Liver (tissue), 8 donors: ENCODE measurements at regions not wholly inside any gene's neighbourhood (a gene's known extent, or its start where the extent isn't known, plus 50 kb on each side); places are given as distances from the start of the nearest gene placed in this dataset.

ENCODE experiments used
- DNase-seq: peaks from one replicate; pipeline ENCODE4 v3.0.0-alpha.2; 2017; ENCODE audit warnings: low spot score
- H3K27ac ChIP-seq, 2 donors: one replicate each; pipeline ENCODE4 v1.7.0; 2013; ENCODE audit warnings: inconsistent platforms in 2 of 2, low read length in 2 of 2, control low read depth in 1 of 2, low read depth in 1 of 2, mild to moderate bottlenecking in 1 of 2
- H3K27me3 ChIP-seq, 4 donors: one replicate each; pipeline versions ENCODE4 v1.6.1 to v1.7.0; 2013; ENCODE audit warnings: low read length in 3 of 4, inconsistent platforms in 1 of 4, mild to moderate bottlenecking in 1 of 4, moderate library complexity in 1 of 4; ENCODE audit not compliant: control insufficient read depth in 4 of 4, insufficient read depth in 4 of 4
- H3K36me3 ChIP-seq, 4 donors: one replicate each; pipeline versions ENCODE4 v1.6.1 to v1.7.0; 2013; ENCODE audit warnings: low read length in 3 of 4, mild to moderate bottlenecking in 3 of 4, low read depth in 1 of 4, moderate library complexity in 1 of 4; ENCODE audit not compliant: control insufficient read depth in 4 of 4, insufficient read depth in 3 of 4
- H3K4me1 ChIP-seq, 4 donors: one replicate each; pipeline versions ENCODE4 v1.6.1 to v1.7.0; 2013; ENCODE audit warnings: low read length in 3 of 4, mild to moderate bottlenecking in 3 of 4, moderate library complexity in 1 of 4; ENCODE audit not compliant: control insufficient read depth in 4 of 4, insufficient read depth in 4 of 4
- H3K4me3 ChIP-seq, 3 donors: one replicate each; pipeline versions ENCODE4 v1.6.1 to v1.7.0; 2013; ENCODE audit warnings: low read length in 3 of 3, control low read depth in 1 of 3, low read depth in 1 of 3, mild to moderate bottlenecking in 1 of 3
- H3K9ac ChIP-seq, 2 donors: one replicate each; pipeline ENCODE4 v1.7.0; 2013; ENCODE audit warnings: low read length in 2 of 2, mild to moderate bottlenecking in 2 of 2, moderate library complexity in 2 of 2, control low read depth in 1 of 2, low read depth in 1 of 2
- H3K9me3 ChIP-seq, 4 donors: one replicate each; pipeline versions ENCODE4 v1.6.1 to v1.7.0; 2013; ENCODE audit warnings: low read length in 3 of 4; ENCODE audit not compliant: control insufficient read depth in 4 of 4
- EGR1 ChIP-seq, 2 donors: IDR thresholded peaks; 2 replicates each; pipeline ENCODE4 v1.6.1; 2016 to 2018; ENCODE audit warnings: antibody characterized with exemption in 2 of 2, low read depth in 2 of 2
- FOXA2 ChIP-seq: IDR thresholded peaks from 2 replicates; pipeline ENCODE4 v1.6.1; 2016; ENCODE audit warnings: antibody characterized with exemption
- GABPA ChIP-seq, 2 donors: IDR thresholded peaks in 1 of 2; conservative IDR thresholded peaks in 1 of 2; 2 replicates each; pipeline ENCODE4 v1.6.1; 2016; ENCODE audit warnings: antibody characterized with exemption in 2 of 2, mild to moderate bottlenecking in 1 of 2, moderate library complexity in 1 of 2
- HNF4A ChIP-seq, 2 donors: conservative IDR thresholded peaks; 2 replicates each; pipeline ENCODE4 v1.6.1; 2016; ENCODE audit warnings: antibody characterized with exemption in 2 of 2, mild to moderate bottlenecking in 2 of 2
- HNF4G ChIP-seq: IDR thresholded peaks from 2 replicates; pipeline ENCODE4 v1.6.1; 2016; ENCODE audit warnings: antibody characterized with exemption
- JUND ChIP-seq, 2 donors: IDR thresholded peaks; 2 replicates each; pipeline ENCODE4 v1.6.1; 2016; ENCODE audit warnings: antibody characterized with exemption in 2 of 2
- RAD21 ChIP-seq, 2 donors: IDR thresholded peaks; 2 replicates each; pipeline ENCODE4 v1.6.1; 2016; ENCODE audit warnings: antibody characterized with exemption in 2 of 2, mild to moderate bottlenecking in 2 of 2
- RXRA ChIP-seq, 2 donors: IDR thresholded peaks; 2 replicates each; pipeline ENCODE4 v1.6.1; 2017 to 2018; ENCODE audit warnings: antibody characterized with exemption in 2 of 2, mild to moderate bottlenecking in 1 of 2
- SP1 ChIP-seq: IDR thresholded peaks from 2 replicates; pipeline ENCODE4 v1.6.1; 2018; ENCODE audit warnings: antibody characterized with exemption, mild to moderate bottlenecking
- TAF1 ChIP-seq: conservative IDR thresholded peaks from 2 replicates; pipeline ENCODE4 v1.6.1; 2016; ENCODE audit warnings: antibody characterized with exemption, mild to moderate bottlenecking
- YY1 ChIP-seq: IDR thresholded peaks from 2 replicates; pipeline ENCODE4 v1.6.1; 2016; ENCODE audit warnings: antibody characterized with exemption, mild to moderate bottlenecking
- WGBS: extraction: QIAGEN DNeasy Blood & Tissue Kit; methylation state at CpG from one replicate; pipeline ENCODE4 v1.1.7; 2013; 5-methylcytosine and 5-hydroxymethylcytosine counted together
- TF ChIP-seq, protein P1 (sequence below): IDR thresholded peaks from 2 replicates; pipeline ENCODE4 v1.6.1; 2016; ENCODE audit warnings: antibody characterized with exemption, mild to moderate bottlenecking
- TF ChIP-seq, protein P2 (sequence below): fragments of 150-350 bp; IDR thresholded peaks from 2 replicates; pipeline ENCODE4 v1.5.1; 2017; ENCODE audit warnings: improper control_type of control experiment, low read depth, low read length; ENCODE audit not compliant: missing input control
- TF ChIP-seq, protein P3 (sequence below): IDR thresholded peaks from 2 replicates; pipeline ENCODE4 v1.6.1; 2016; ENCODE audit warnings: antibody characterized with exemption
- TF ChIP-seq, protein P4 (sequence below): IDR thresholded peaks from 2 replicates; pipeline ENCODE4 v1.6.1; 2016; ENCODE audit warnings: antibody characterized with exemption
- donor health status: healthy.
- donor health status: healthy.
- donor health status: healthy.
- donor health status: healthy.
- donor health status: healthy.

DNA sequence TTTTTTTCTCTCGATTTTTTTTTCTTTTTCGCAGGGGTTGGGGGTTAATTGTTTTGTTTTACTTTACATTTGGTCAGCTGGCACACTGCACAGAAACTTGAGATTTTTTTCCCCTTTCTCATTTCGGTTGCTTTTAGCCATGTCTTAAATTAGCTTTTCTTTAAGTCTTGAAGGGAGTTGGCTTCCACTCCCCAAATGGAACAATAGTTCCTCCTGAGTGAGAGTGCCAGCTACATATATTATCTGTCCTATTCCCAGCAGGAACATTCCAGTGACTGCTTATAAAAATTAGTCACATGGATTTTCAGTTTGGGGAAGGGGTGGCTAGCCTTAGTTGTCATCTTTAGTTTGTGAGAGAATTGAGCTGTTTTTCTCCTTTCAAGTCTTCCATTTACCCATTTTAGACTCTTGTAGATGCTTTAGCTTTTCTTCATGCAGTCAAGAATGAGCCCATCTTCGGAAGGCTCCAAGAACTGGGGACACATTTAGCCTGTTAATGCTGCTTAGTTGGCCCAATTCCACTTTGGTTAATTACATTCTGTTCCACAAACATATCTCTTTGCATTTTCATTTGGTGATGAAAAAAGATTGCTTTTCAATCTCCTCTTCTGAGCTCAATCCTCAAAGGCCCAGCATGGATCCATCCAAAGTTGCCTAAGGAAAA is 510.1 kb upstream of the CXADR start:
- Histone ChIP-seq H3K9me3 (no peaks in the 10 kb centered on the region), H3K4me3 (no peak overlapping the region), H3K27me3 (no peaks in the 10 kb centered on the region), H3K4me1 (no peaks in the 10 kb centered on the region), H3K27ac (no peak overlapping the region), H3K36me3 (no peaks in the 10 kb centered on the region), H3K9ac (no peak overlapping the region)
- 84% methylated on average over 4 of the region's 4 CpGs for WGBS
- no peak for DNase-seq
- TF ChIP-seq SP1, result no peak
- TF ChIP-seq, protein P1, sequence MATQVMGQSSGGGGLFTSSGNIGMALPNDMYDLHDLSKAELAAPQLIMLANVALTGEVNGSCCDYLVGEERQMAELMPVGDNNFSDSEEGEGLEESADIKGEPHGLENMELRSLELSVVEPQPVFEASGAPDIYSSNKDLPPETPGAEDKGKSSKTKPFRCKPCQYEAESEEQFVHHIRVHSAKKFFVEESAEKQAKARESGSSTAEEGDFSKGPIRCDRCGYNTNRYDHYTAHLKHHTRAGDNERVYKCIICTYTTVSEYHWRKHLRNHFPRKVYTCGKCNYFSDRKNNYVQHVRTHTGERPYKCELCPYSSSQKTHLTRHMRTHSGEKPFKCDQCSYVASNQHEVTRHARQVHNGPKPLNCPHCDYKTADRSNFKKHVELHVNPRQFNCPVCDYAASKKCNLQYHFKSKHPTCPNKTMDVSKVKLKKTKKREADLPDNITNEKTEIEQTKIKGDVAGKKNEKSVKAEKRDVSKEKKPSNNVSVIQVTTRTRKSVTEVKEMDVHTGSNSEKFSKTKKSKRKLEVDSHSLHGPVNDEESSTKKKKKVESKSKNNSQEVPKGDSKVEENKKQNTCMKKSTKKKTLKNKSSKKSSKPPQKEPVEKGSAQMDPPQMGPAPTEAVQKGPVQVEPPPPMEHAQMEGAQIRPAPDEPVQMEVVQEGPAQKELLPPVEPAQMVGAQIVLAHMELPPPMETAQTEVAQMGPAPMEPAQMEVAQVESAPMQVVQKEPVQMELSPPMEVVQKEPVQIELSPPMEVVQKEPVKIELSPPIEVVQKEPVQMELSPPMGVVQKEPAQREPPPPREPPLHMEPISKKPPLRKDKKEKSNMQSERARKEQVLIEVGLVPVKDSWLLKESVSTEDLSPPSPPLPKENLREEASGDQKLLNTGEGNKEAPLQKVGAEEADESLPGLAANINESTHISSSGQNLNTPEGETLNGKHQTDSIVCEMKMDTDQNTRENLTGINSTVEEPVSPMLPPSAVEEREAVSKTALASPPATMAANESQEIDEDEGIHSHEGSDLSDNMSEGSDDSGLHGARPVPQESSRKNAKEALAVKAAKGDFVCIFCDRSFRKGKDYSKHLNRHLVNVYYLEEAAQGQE, result no peak
- TF ChIP-seq GABPA (IDR thresholded peaks at IDR 0.05 in 1 of 2, conservative IDR thresholded peaks at IDR 0.05 in 1 of 2), result no peak

DNA sequence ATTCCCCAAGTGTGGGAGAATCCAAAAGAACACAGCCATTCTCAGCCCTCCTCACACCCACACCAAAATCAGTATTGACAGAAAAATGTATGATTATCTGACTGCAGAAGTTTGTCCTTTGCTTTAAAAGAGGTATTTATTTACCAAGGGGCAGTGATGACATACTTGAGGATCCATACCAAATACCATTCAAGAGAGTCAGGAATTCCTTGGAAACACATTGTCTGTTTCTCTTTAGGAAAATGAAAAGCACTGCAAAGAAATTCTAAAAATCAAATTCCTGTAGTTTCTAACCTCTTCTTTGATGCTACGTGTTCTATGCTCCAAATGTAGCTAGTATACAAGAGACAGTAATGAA is 509.6 kb upstream of the CXADR start:
- 83% methylated on average over 1 of the region's 1 CpG for WGBS
- Histone ChIP-seq H3K27ac (no peak overlapping the region), H3K9ac (no peak overlapping the region), H3K27me3 (no peaks in the 10 kb centered on the region), H3K4me1 (no peaks in the 10 kb centered on the region), H3K4me3 (no peak overlapping the region), H3K36me3 (no peaks in the 10 kb centered on the region), H3K9me3 (no peaks in the 10 kb centered on the region)
- TF ChIP-seq RAD21 (IDR thresholded peaks at IDR 0.05), result no peak
- TF ChIP-seq, protein P2, sequence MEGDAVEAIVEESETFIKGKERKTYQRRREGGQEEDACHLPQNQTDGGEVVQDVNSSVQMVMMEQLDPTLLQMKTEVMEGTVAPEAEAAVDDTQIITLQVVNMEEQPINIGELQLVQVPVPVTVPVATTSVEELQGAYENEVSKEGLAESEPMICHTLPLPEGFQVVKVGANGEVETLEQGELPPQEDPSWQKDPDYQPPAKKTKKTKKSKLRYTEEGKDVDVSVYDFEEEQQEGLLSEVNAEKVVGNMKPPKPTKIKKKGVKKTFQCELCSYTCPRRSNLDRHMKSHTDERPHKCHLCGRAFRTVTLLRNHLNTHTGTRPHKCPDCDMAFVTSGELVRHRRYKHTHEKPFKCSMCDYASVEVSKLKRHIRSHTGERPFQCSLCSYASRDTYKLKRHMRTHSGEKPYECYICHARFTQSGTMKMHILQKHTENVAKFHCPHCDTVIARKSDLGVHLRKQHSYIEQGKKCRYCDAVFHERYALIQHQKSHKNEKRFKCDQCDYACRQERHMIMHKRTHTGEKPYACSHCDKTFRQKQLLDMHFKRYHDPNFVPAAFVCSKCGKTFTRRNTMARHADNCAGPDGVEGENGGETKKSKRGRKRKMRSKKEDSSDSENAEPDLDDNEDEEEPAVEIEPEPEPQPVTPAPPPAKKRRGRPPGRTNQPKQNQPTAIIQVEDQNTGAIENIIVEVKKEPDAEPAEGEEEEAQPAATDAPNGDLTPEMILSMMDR, result no peak
- TF ChIP-seq JUND (IDR thresholded peaks at IDR 0.05), result no peak
- no peak for TF ChIP-seq FOXA2
- no peak for TF ChIP-seq RXRA (IDR thresholded peaks at IDR 0.05)
- TF ChIP-seq GABPA (IDR thresholded peaks at IDR 0.05 in 1 of 2, conservative IDR thresholded peaks at IDR 0.05 in 1 of 2), result no peak
- no peak for TF ChIP-seq EGR1 (IDR thresholded peaks at IDR 0.05; ENCODE audit: low read depth in 2 of 2)
- no peak for DNase-seq

DNA sequence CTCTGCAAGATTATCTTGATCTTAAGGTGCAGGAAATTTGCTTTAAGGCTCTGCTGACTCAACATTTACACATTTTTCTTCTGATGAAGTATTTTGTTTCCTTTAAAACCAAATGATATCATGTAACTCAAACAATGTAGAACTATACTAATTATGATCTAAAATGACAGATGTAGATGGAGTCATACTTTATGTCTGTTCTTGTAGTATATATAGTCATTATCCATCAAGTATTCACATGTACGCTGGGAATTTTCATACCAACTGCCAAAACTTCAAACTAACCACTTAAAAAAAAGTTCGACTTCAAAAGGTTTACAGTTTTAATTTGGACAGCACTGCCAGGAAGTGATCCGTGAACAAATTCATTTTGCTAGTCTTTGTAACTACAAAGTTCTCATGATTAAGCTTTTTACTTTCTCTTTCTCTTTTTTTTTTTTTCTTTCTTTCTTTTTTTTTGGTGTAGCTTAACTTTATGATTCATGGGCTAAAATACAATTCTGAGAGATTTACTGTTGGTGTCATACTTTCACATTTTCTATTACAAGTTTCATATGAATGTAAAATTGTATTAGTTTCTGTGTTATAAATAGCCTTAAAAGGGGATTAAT is 509.0 kb upstream of the CXADR start:
- H3K27me3 ChIP-seq, result no peaks in the 10 kb centered on the region
- H3K4me3 ChIP-seq, result no peak overlapping the region
- no peak for DNase-seq
- H3K9ac ChIP-seq, result no peak overlapping the region
- no peak overlapping the region for H3K27ac ChIP-seq
- no peaks in the 10 kb centered on the region for H3K9me3 ChIP-seq
- 48% methylated on average over 3 of the region's 3 CpGs for WGBS
- H3K36me3 ChIP-seq, result no peaks in the 10 kb centered on the region
- H3K4me1 ChIP-seq, result no peaks in the 10 kb centered on the region
- TF ChIP-seq, protein P1, result no peak
- TF ChIP-seq JUND (IDR thresholded peaks at IDR 0.05), result no peak
- no peak for TF ChIP-seq HNF4G
- TF ChIP-seq HNF4A (conservative IDR thresholded peaks at IDR 0.05), result no peak
- TF ChIP-seq RAD21 (IDR thresholded peaks at IDR 0.05), result no peak
- TF ChIP-seq RXRA (IDR thresholded peaks at IDR 0.05), result no peak
- no peak for TF ChIP-seq GABPA (IDR thresholded peaks at IDR 0.05 in 1 of 2, conservative IDR thresholded peaks at IDR 0.05 in 1 of 2)
- TF ChIP-seq EGR1 (IDR thresholded peaks at IDR 0.05; ENCODE audit: low read depth in 2 of 2), result no peak
- TF ChIP-seq, protein P3, sequence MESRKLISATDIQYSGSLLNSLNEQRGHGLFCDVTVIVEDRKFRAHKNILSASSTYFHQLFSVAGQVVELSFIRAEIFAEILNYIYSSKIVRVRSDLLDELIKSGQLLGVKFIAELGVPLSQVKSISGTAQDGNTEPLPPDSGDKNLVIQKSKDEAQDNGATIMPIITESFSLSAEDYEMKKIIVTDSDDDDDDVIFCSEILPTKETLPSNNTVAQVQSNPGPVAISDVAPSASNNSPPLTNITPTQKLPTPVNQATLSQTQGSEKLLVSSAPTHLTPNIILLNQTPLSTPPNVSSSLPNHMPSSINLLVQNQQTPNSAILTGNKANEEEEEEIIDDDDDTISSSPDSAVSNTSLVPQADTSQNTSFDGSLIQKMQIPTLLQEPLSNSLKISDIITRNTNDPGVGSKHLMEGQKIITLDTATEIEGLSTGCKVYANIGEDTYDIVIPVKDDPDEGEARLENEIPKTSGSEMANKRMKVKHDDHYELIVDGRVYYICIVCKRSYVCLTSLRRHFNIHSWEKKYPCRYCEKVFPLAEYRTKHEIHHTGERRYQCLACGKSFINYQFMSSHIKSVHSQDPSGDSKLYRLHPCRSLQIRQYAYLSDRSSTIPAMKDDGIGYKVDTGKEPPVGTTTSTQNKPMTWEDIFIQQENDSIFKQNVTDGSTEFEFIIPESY, result no peak
- no peak for TF ChIP-seq FOXA2
- no peak for TF ChIP-seq YY1
- TF ChIP-seq, protein P4, sequence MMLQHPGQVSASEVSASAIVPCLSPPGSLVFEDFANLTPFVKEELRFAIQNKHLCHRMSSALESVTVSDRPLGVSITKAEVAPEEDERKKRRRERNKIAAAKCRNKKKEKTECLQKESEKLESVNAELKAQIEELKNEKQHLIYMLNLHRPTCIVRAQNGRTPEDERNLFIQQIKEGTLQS, result no peak
- no peak for TF ChIP-seq TAF1
